ENCODE measurements at regions not wholly inside any gene's neighbourhood (a gene's known extent, or its start where the extent isn't known, plus 50 kb on each side); places are given as distances from the start of the nearest gene placed in this dataset.

- Histone ChIP-seq H3K27ac (ENCODE audit: low read length) (no peak overlapping the region), H3K4me3 (ENCODE audit: low read length) (no peak overlapping the region), H3K36me3 (replicated peaks; ENCODE audit: low read depth, low read length) (no peaks in the 10 kb centered on the region), H3K27me3 (ENCODE audit: low read depth, low read length) (peaks cover 17% of the 10 kb centered on the region; the same call in 1 of the 2 replicates), H3K4me1 (ENCODE audit: low read length) (peaks cover 34% of the 10 kb centered on the region), H3K9ac (ENCODE audit: low read length) (peak overlapping the region; percentile 59; the same call in 1 of the 2 replicates), H3K4me2 (ENCODE audit: low read length) (peak overlapping the region; percentile 77), H4K20me1 (ENCODE audit: insufficient read depth, low read length) (no peaks in the 10 kb centered on the region), H3K9me3 (ENCODE audit: insufficient read depth, low read length) (no peaks in the 10 kb centered on the region), H2AFZ (ENCODE audit: low read depth, low read length) (no peak overlapping the region; the same call in 1 of the 2 replicates), H3K79me2 (ENCODE audit: low read length) (no peaks in the 10 kb centered on the region)
- TF ChIP-seq EZH2phosphoT487 (IDR thresholded peaks at IDR 0.05; ENCODE audit: low read depth) (no peak), CTCF (IDR thresholded peaks at IDR 0.05; ENCODE audit: low read depth, low read length) (peak; percentile 65)
Observed at GRCh38 chr11:116072601-116073410, 568.6 kb upstream of the CADM1 start.

GRCh38 chr11:116072133-116072532, 567.9 kb upstream of the CADM1 start:
- TF ChIP-seq EZH2phosphoT487 (IDR thresholded peaks at IDR 0.05; ENCODE audit: low read depth) (no peak), CTCF (IDR thresholded peaks at IDR 0.05; ENCODE audit: low read depth, low read length) (no peak)
- H3K79me2 ChIP-seq (ENCODE audit: low read length), result no peaks in the 10 kb centered on the region
- no peaks in the 10 kb centered on the region for H3K36me3 ChIP-seq (replicated peaks; ENCODE audit: low read depth, low read length)
- no peaks in the 10 kb centered on the region for H4K20me1 ChIP-seq (ENCODE audit: insufficient read depth, low read length)
- no peak overlapping the region for H3K9ac ChIP-seq (ENCODE audit: low read length)
- no peak overlapping the region for H3K27ac ChIP-seq (ENCODE audit: low read length)
- H3K9me3 ChIP-seq (ENCODE audit: insufficient read depth, low read length), result no peaks in the 10 kb centered on the region
- peaks cover 29% of the 10 kb centered on the region for H3K4me1 ChIP-seq (ENCODE audit: low read length)
- H3K4me2 ChIP-seq (ENCODE audit: low read length), result no peak overlapping the region
- H3K27me3 ChIP-seq (ENCODE audit: low read depth, low read length), result peaks cover 17% of the 10 kb centered on the region; the same call in 1 of the 2 replicates
- H2AFZ ChIP-seq (ENCODE audit: low read depth, low read length), result no peak overlapping the region
- no peak overlapping the region for H3K4me3 ChIP-seq (ENCODE audit: low read length)

GRCh38 chr11:116071241-116071640, 567.0 kb upstream of the CADM1 start:
- TF ChIP-seq CTCF (IDR thresholded peaks at IDR 0.05; ENCODE audit: low read depth, low read length), result no peak
- TF ChIP-seq EZH2phosphoT487 (IDR thresholded peaks at IDR 0.05; ENCODE audit: low read depth), result no peak

GRCh38 chr11:116070520-116070919, 566.3 kb upstream of the CADM1 start:
- no peaks in the 10 kb centered on the region for H3K79me2 ChIP-seq (ENCODE audit: low read length)
- TF ChIP-seq EZH2phosphoT487 (IDR thresholded peaks at IDR 0.05; ENCODE audit: low read depth) (no peak), CTCF (IDR thresholded peaks at IDR 0.05; ENCODE audit: low read depth, low read length) (no peak)
- peaks cover 17% of the 10 kb centered on the region; the same call in 1 of the 2 replicates for H3K27me3 ChIP-seq (ENCODE audit: low read depth, low read length)
- peaks cover 36% of the 10 kb centered on the region for H3K4me1 ChIP-seq (ENCODE audit: low read length)
- no peak overlapping the region for H3K9ac ChIP-seq (ENCODE audit: low read length)
- no peaks in the 10 kb centered on the region for H3K36me3 ChIP-seq (replicated peaks; ENCODE audit: low read depth, low read length)
- no peak overlapping the region for H2AFZ ChIP-seq (ENCODE audit: low read depth, low read length)
- no peaks in the 10 kb centered on the region for H3K9me3 ChIP-seq (ENCODE audit: insufficient read depth, low read length)
- no peak overlapping the region for H3K4me2 ChIP-seq (ENCODE audit: low read length)
- H3K4me3 ChIP-seq (ENCODE audit: low read length), result no peak overlapping the region
- no peak overlapping the region for H3K27ac ChIP-seq (ENCODE audit: low read length)
- no peaks in the 10 kb centered on the region for H4K20me1 ChIP-seq (ENCODE audit: insufficient read depth, low read length)

More at GRCh38 chr11:116071241-116071640, 567.0 kb upstream of the CADM1 start:
- Histone ChIP-seq H4K20me1 (ENCODE audit: insufficient read depth, low read length) (no peaks in the 10 kb centered on the region), H3K9me3 (ENCODE audit: insufficient read depth, low read length) (no peaks in the 10 kb centered on the region), H3K27ac (ENCODE audit: low read length) (no peak overlapping the region), H3K4me2 (ENCODE audit: low read length) (no peak overlapping the region), H3K79me2 (ENCODE audit: low read length) (no peaks in the 10 kb centered on the region), H3K36me3 (replicated peaks; ENCODE audit: low read depth, low read length) (no peaks in the 10 kb centered on the region), H3K9ac (ENCODE audit: low read length) (no peak overlapping the region), H3K4me3 (ENCODE audit: low read length) (no peak overlapping the region), H2AFZ (ENCODE audit: low read depth, low read length) (no peak overlapping the region), H3K4me1 (ENCODE audit: low read length) (peaks cover 30% of the 10 kb centered on the region), H3K27me3 (ENCODE audit: low read depth, low read length) (peaks cover 17% of the 10 kb centered on the region; the same call in 1 of the 2 replicates)

Measured in OCI-LY3 (cell line).